Raji (cell line): ENCODE measurements at regions not wholly inside any gene's neighbourhood (a gene's known extent, or its start where the extent isn't known, plus 50 kb on each side); places are given as distances from the start of the nearest gene placed in this dataset.

Source experiments
- POLR2A ChIP-seq: IDR thresholded peaks from 2 replicates; pipeline ENCODE4 v1.6.1; 2011; ENCODE audit warnings: low read depth, low read length, control low read depth; ENCODE audit not compliant: insufficient read depth

DNA sequence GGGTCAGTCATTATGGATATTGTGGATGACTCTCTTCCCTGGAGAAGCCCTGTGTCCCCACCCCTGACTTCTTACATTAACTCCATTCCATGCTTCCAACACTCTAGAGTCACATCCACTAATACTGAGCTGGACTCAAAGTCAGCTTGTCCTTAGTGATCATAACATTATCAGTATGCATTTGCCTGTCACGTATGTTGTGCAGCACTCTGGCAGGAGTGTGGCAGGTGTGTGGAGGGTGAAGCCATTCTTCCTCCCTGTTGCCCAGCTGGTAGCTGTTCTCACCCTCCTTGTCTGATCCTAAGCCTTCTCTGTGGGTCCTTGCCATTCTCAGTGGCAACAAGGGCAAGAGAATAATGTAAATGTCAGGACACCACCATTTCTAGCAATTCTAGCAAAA, 334.1 kb upstream of the RAB6C start:
- no peak for TF ChIP-seq POLR2A

DNA sequence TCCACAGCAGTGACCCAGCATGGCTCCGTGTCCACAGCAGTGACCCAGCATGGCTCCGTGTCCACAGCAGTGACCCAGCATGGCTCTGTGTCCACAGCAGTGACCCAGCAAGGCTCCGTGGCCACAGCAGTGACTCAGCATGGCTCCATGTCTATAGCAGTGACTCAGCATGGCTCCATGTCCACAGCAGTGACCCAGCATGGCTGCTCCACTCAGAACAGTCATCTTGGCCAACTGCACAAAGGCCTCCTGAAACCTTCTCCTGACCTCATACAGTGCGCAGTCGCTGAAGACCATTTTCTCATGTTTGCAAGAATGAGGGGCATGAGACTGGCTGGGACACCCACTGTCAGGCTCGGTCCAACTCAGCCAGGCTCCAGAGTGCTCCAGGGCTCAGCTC, 333.4 kb upstream of the RAB6C start:
- no peak for TF ChIP-seq POLR2A

DNA sequence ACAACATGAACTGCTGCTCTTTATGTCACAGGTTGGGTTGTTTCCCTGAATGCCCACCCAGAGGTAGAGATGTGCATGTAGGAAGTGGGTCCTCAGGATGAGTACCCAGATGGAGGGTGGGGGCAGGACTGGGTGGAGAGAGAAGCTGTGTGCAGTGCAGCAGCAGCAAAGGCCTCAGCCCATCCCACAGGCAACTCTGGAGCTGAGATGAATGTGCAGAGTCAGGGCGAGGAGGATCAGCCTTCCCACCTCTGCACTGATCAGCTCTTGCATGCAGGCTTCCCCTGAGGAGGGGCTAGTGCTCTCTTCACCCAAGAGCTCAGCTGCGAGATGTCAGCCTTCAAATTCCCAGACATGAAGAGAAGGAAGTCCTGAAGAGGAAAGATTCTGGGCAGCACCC, 326.2 kb upstream of the RAB6C start:
- TF ChIP-seq POLR2A: no peak

GRCh38 chr2:129654331-129654730, 325.1 kb upstream of the RAB6C start:
- TF ChIP-seq POLR2A: no peak

DNA sequence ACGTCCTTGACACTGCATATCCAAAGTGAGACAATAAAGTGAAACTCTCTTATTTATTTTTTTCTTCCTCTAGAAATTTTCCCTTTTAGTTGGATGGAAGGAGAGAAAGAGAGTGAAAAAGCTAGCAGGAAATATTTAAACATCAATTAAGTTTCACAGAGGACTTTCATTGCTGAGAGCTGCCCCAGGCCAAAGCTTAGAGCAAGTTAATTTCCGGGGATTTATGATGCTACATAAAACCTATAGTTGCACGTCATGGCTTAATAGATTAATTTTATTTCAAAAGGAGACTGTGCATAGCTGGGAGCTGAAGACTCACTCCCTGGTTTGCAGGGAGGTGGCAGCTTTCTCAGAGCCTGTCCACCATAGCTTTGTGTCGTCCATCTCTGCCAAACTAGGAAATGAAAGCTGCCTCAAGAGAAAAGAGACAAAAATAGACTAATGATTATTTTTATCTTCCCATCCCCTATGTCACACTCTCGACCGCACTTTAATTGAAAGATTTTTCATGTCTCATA, 323.3 kb upstream of the RAB6C start:
- TF ChIP-seq POLR2A: no peak

GRCh38 chr2:129658430-129658829, 321.0 kb upstream of the RAB6C start:
- TF ChIP-seq POLR2A: no peak

GRCh38 chr2:129661935-129662334, 317.5 kb upstream of the RAB6C start:
- TF ChIP-seq POLR2A: no peak

- TF ChIP-seq POLR2A: no peak
These were observed 311.9 kb upstream of the RAB6C start for GRCh38 chr2:129667577-129667976.

DNA sequence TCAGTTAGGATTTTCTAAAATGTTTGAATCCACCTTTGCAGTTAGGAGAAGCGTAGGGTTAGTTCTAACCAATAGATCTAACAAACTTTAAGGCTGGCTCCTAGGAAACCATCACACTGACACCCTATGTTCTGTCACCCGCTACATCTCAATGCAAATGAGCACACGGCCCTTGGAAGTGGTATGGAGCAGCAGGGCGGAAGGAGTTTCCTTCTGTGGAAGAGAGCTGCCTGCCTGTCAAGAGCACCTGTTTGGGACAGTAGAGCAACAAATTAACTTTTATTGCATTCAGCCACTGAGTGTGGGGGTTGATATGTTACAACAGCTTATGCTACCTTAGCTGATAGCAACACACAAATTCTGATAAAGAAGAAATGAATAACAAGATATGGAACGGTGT, 306.9 kb upstream of the RAB6C start:
- TF ChIP-seq POLR2A: no peak

DNA sequence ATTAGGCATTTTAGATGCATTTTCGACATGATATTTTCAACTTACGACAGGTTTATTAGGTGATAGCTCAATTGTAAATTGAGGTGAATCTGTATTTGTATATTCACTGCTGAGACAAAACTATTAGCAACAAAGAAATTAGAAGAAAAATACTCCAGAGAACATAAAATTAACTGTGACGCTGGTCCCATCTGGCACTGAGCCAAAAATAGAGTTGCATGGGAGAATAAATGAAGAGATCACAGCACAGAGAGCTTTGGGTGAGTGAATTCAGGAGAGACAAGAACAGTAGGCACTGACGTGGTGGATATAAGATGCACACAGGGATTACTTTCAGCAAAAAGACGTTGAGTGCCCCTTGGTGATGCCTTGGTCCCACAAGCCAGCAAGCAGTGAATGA, 306.2 kb upstream of the RAB6C start:
- TF ChIP-seq POLR2A: no peak

- TF ChIP-seq POLR2A: no peak
These were observed 305.4 kb upstream of the RAB6C start for GRCh38 chr2:129673847-129674711.

- no peak for TF ChIP-seq POLR2A
These were observed 300.7 kb upstream of the RAB6C start for GRCh38 chr2:129678751-129679150.

GRCh38 chr2:129681788-129682187, 297.7 kb upstream of the RAB6C start:
- TF ChIP-seq POLR2A: no peak

DNA sequence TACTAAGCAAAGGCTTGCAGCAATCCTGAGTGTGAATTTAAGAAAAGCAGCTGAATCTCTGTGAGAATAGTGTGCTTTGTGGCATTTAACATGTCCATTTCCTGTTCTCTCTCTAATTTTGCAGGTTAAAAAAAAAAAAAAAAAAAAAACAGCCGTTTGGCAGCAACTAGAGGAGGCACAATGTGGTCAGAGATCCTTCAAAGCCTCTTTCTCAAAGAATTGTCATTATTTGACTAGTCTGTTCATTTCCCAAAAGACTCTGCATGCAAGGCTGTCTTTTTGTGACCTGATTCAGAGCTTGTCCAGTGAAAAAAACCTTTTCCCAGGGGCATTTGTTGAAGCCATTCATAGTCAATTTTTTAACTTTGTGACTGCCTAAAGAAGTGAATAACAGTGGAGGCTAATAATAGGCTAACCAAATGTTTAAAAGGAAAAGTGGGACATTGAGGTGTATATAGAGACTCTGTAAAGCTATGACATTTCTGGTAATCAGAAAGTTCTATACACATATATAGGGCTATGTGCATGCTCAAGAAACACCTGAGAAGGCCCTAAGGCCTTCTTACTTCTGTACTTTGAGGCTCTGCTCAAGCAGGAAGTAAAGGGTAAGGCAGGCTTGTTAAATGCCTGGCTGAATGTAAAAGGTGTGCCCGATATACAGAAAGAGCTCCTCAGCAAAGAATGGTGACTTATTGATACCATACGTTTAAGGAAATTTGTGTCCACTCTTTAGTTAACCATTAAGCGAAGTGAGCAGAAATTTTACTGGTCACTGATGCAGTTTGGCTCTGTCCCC, 289.6 kb upstream of the RAB6C start:
- TF ChIP-seq POLR2A: no peak

GRCh38 chr2:129695496-129695895, 284.0 kb upstream of the RAB6C start:
- no peak for TF ChIP-seq POLR2A

GRCh38 chr2:129698593-129698992, 280.9 kb upstream of the RAB6C start:
- TF ChIP-seq POLR2A: no peak
